Mesendoderm (in vitro differentiated cells): ENCODE measurements at regions not wholly inside any gene's neighbourhood (a gene's known extent, or its start where the extent isn't known, plus 50 kb on each side); places are given as distances from the start of the nearest gene placed in this dataset.
"Not testable (repeated sequence)": the region's sequence is repeated elsewhere in the genome, so short reads cannot be mapped to it uniquely, and the experiment has no call there.

ENCODE experiments used
- DNase-seq: peaks from one replicate; pipeline ENCODE4 v3.0.0; 2013
- H2AK5ac ChIP-seq: 2 replicates; pipeline ENCODE4 v1.6.1; 2013; ENCODE audit warnings: low read length, inconsistent platforms
- H2BK120ac ChIP-seq: 2 replicates; pipeline ENCODE4 v1.6.1; 2013; ENCODE audit warnings: low read depth, mild to moderate bottlenecking, low read length, moderate library complexity, mixed read lengths
- H2BK15ac ChIP-seq: replicated peaks from 2 replicates; pipeline ENCODE4 v1.6.1; 2013; ENCODE audit warnings: low read depth, mild to moderate bottlenecking, moderate library complexity
- H2BK5ac ChIP-seq: 2 replicates; pipeline ENCODE4 v1.6.1; 2013; ENCODE audit warnings: low read length, inconsistent platforms
- H3K18ac ChIP-seq: 2 replicates; pipeline ENCODE4 v1.6.1; 2013; ENCODE audit warnings: mild to moderate bottlenecking, low read length, mixed read lengths
- H3K23ac ChIP-seq: one replicate; pipeline ENCODE4 v1.6.1; 2013; ENCODE audit warnings: low read length
- H3K27ac ChIP-seq: 2 replicates; pipeline ENCODE4 v1.5.1; 2013; ENCODE audit warnings: low read depth, mild to moderate bottlenecking, inconsistent platforms, low read length, moderate library complexity
- H3K27me3 ChIP-seq: 2 replicates; pipeline ENCODE4 v1.6.1; 2013; ENCODE audit warnings: low read length, control low read depth, mild to moderate bottlenecking, inconsistent platforms; ENCODE audit not compliant: insufficient read depth, poor library complexity
- H3K36me3 ChIP-seq: 2 replicates; pipeline ENCODE4 v1.6.1; 2013; ENCODE audit warnings: low read length, inconsistent platforms; ENCODE audit not compliant: control insufficient read depth, insufficient read depth
- H3K4ac ChIP-seq: one replicate; pipeline ENCODE4 v1.6.1; 2013; ENCODE audit warnings: low read depth, mild to moderate bottlenecking, low read length, moderate library complexity
- H3K4me1 ChIP-seq: 2 replicates; pipeline ENCODE4 v1.6.1; 2013; ENCODE audit warnings: low read depth, low read length, inconsistent platforms; ENCODE audit not compliant: control insufficient read depth
- H3K4me2 ChIP-seq: 2 replicates; pipeline ENCODE4 v1.6.1; 2013; ENCODE audit warnings: low read length
- H3K4me3 ChIP-seq: 2 replicates; pipeline ENCODE4 v1.5.1; 2013; ENCODE audit warnings: mild to moderate bottlenecking, low read length
- H3K56ac ChIP-seq: one replicate; pipeline ENCODE4 v1.6.1; 2013; ENCODE audit warnings: low read length
- H3K79me1 ChIP-seq: 2 replicates; pipeline ENCODE4 v1.6.1; 2013; ENCODE audit warnings: low read length, inconsistent platforms
- H3K79me2 ChIP-seq: 2 replicates; pipeline ENCODE4 v1.6.1; 2013; ENCODE audit warnings: mild to moderate bottlenecking, low read length; ENCODE audit not compliant: control insufficient read depth, insufficient read depth
- H3K9ac ChIP-seq: 2 replicates; pipeline ENCODE4 v1.6.1; 2013; ENCODE audit warnings: low read length, inconsistent platforms
- H4K5ac ChIP-seq: one replicate; pipeline ENCODE4 v1.6.1; 2013; ENCODE audit warnings: low read length
- H4K8ac ChIP-seq: one replicate; pipeline ENCODE4 v1.6.1; 2013; ENCODE audit warnings: low read depth, mild to moderate bottlenecking, control low read depth, low read length, moderate library complexity
- WGBS: extraction: QIAGEN DNeasy Blood & Tissue Kit; methylation state at CpG from one replicate; pipeline ENCODE4 v1.1.7; 2013; ENCODE audit warnings: low lambda C conversion rate, missing lambda C conversion rate; ENCODE audit not compliant: insufficient coverage; ENCODE audit errors: extremely low coverage; 5-methylcytosine and 5-hydroxymethylcytosine counted together

GRCh38 chr2:149766339-149766738, 178.8 kb upstream of the MMADHC start:
- H3K23ac ChIP-seq, result no peak overlapping the region
- no peak overlapping the region for H2BK15ac ChIP-seq
- H2BK5ac ChIP-seq, result no peak overlapping the region
- H3K27me3 ChIP-seq, result no peaks in the 10 kb centered on the region
- H3K4me3 ChIP-seq, result no peak overlapping the region
- DNase-seq, result no peak
- no peak overlapping the region for H2AK5ac ChIP-seq
- H3K18ac ChIP-seq, result no peak overlapping the region
- no peak overlapping the region for H3K4me2 ChIP-seq
- H4K8ac ChIP-seq, result no peak overlapping the region
- no peak overlapping the region for H3K4ac ChIP-seq
- no peaks in the 10 kb centered on the region for H3K36me3 ChIP-seq
- H4K5ac ChIP-seq, result no peak overlapping the region
- H3K79me2 ChIP-seq, result no peaks in the 10 kb centered on the region
- no peaks in the 10 kb centered on the region for H3K79me1 ChIP-seq
- no peak overlapping the region for H3K9ac ChIP-seq
- no peaks in the 10 kb centered on the region for H3K4me1 ChIP-seq
- no peak overlapping the region for H3K56ac ChIP-seq
- no peak overlapping the region for H2BK120ac ChIP-seq
- no peak overlapping the region for H3K27ac ChIP-seq

- no peak overlapping the region for H2BK5ac ChIP-seq
- DNase-seq, result no peak
- H3K56ac ChIP-seq, result no peak overlapping the region
- H2AK5ac ChIP-seq, result no peak overlapping the region
- no peaks in the 10 kb centered on the region for H3K27me3 ChIP-seq
- no peak overlapping the region for H3K4me3 ChIP-seq
- no peaks in the 10 kb centered on the region for H3K36me3 ChIP-seq
- no peaks in the 10 kb centered on the region for H3K79me1 ChIP-seq
- H4K8ac ChIP-seq, result no peak overlapping the region
- no peak overlapping the region for H3K23ac ChIP-seq
- no peak overlapping the region for H3K18ac ChIP-seq
- H3K4me2 ChIP-seq, result no peak overlapping the region
- H4K5ac ChIP-seq, result no peak overlapping the region
- H3K79me2 ChIP-seq, result no peaks in the 10 kb centered on the region
- no peaks in the 10 kb centered on the region for H3K4me1 ChIP-seq
- no peak overlapping the region for H2BK15ac ChIP-seq
- no peak overlapping the region for H2BK120ac ChIP-seq
- no peak overlapping the region for H3K4ac ChIP-seq
- H3K27ac ChIP-seq, result no peak overlapping the region
- H3K9ac ChIP-seq, result no peak overlapping the region
Observed at GRCh38 chr2:149765636-149766035, 178.1 kb upstream of the MMADHC start.

GRCh38 chr2:149765003-149765402, 177.4 kb upstream of the MMADHC start:
- Histone ChIP-seq H3K4me1 (no peaks in the 10 kb centered on the region), H2BK15ac (no peak overlapping the region), H3K36me3 (no peaks in the 10 kb centered on the region), H3K4ac (no peak overlapping the region), H2BK120ac (no peak overlapping the region), H3K56ac (no peak overlapping the region), H3K18ac (no peak overlapping the region), H3K27ac (no peak overlapping the region), H3K9ac (no peak overlapping the region), H2AK5ac (no peak overlapping the region), H2BK5ac (no peak overlapping the region), H3K79me1 (no peaks in the 10 kb centered on the region), H3K27me3 (no peaks in the 10 kb centered on the region), H3K23ac (no peak overlapping the region), H4K5ac (no peak overlapping the region), H3K79me2 (no peaks in the 10 kb centered on the region), H3K4me2 (no peak overlapping the region), H4K8ac (no peak overlapping the region), H3K4me3 (no peak overlapping the region)
- WGBS, result no CpG with 5 or more reads among the region's 2 CpGs
- no peak for DNase-seq

- no peak overlapping the region for H3K27ac ChIP-seq
- H4K5ac ChIP-seq, result no peak overlapping the region
- no peaks in the 10 kb centered on the region for H3K36me3 ChIP-seq
- no peaks in the 10 kb centered on the region for H3K79me1 ChIP-seq
- no peak overlapping the region for H2BK120ac ChIP-seq
- no peaks in the 10 kb centered on the region for H3K79me2 ChIP-seq
- WGBS, result no CpG with 5 or more reads among the region's 6 CpGs
- no peak overlapping the region for H3K9ac ChIP-seq
- no peak overlapping the region for H2AK5ac ChIP-seq
- H4K8ac ChIP-seq, result no peak overlapping the region
- peak; percentile 23 for DNase-seq
- no peak overlapping the region for H3K4ac ChIP-seq
- H3K23ac ChIP-seq, result no peak overlapping the region
- no peak overlapping the region for H3K4me3 ChIP-seq
- H3K4me2 ChIP-seq, result no peak overlapping the region
- no peaks in the 10 kb centered on the region for H3K27me3 ChIP-seq
- no peak overlapping the region for H2BK5ac ChIP-seq
- H3K18ac ChIP-seq, result no peak overlapping the region
- no peak overlapping the region for H2BK15ac ChIP-seq
- H3K4me1 ChIP-seq, result no peaks in the 10 kb centered on the region
- H3K56ac ChIP-seq, result no peak overlapping the region
Observed at GRCh38 chr2:149763358-149763757, 175.8 kb upstream of the MMADHC start.

- no peak overlapping the region for H2AK5ac ChIP-seq
- no CpG with 5 or more reads among the region's 2 CpGs for WGBS
Observed at GRCh38 chr2:149761611-149762010, 174.0 kb upstream of the MMADHC start.

GRCh38 chr2:149759382-149759781, 171.8 kb upstream of the MMADHC start:
- H4K8ac ChIP-seq, H3K4ac ChIP-seq, H3K4me3 ChIP-seq, H3K4me1 ChIP-seq, H3K9ac ChIP-seq, H3K18ac ChIP-seq, H3K4me2 ChIP-seq, H3K79me1 ChIP-seq, H3K36me3 ChIP-seq, H2BK5ac ChIP-seq, H2BK120ac ChIP-seq, H4K5ac ChIP-seq, H3K27ac ChIP-seq, H3K23ac ChIP-seq, H3K27me3 ChIP-seq, DNase-seq, H2BK15ac ChIP-seq, H3K56ac ChIP-seq, H3K79me2 ChIP-seq, H2AK5ac ChIP-seq: not testable (repeated sequence)
- WGBS, result no CpG with 5 or more reads among the region's 2 CpGs

More at GRCh38 chr2:149761611-149762010, 174.0 kb upstream of the MMADHC start:
- no peaks in the 10 kb centered on the region for H3K79me2 ChIP-seq
- H3K23ac ChIP-seq, result no peak overlapping the region
- H3K36me3 ChIP-seq, result no peaks in the 10 kb centered on the region
- H2BK120ac ChIP-seq, result no peak overlapping the region
- no peak overlapping the region for H3K18ac ChIP-seq
- H3K9ac ChIP-seq, result no peak overlapping the region
- no peak overlapping the region for H3K4ac ChIP-seq
- no peak overlapping the region for H3K4me3 ChIP-seq
- no peak overlapping the region for H3K56ac ChIP-seq
- no peak overlapping the region for H4K8ac ChIP-seq
- no peaks in the 10 kb centered on the region for H3K4me1 ChIP-seq
- H3K27me3 ChIP-seq, result no peaks in the 10 kb centered on the region
- no peak overlapping the region for H2BK15ac ChIP-seq
- H3K79me1 ChIP-seq, result no peaks in the 10 kb centered on the region
- no peak overlapping the region for H4K5ac ChIP-seq
- no peak overlapping the region for H3K27ac ChIP-seq
- DNase-seq, result no peak
- no peak overlapping the region for H2BK5ac ChIP-seq
- H3K4me2 ChIP-seq, result no peak overlapping the region
